Testis (tissue), 2 donors: ENCODE measurements at regions not wholly inside any gene's neighbourhood (a gene's known extent, or its start where the extent isn't known, plus 50 kb on each side); places are given as distances from the start of the nearest gene placed in this dataset.

Experiments
- CTCF ChIP-seq, 3 experiments: fragments of 450-650 bp in 2 of 3; fragments of 200-600 bp in 1 of 3; sonication (generic) in 1 of 3; IDR thresholded peaks; one replicate each; pipeline ENCODE4 v1.5.1; 2016 to 2019; ENCODE audit warnings: antibody characterized with exemption in 3 of 3, mild to moderate bottlenecking in 2 of 3, moderate library complexity in 1 of 3
- POLR2A ChIP-seq: fragments of 450-650 bp; IDR thresholded peaks from one replicate; pipeline ENCODE4 v1.6.1; 2017; ENCODE audit warnings: antibody characterized with exemption, mild to moderate bottlenecking, moderate library complexity

GRCh38 chrX:146189371-146189770 is 371.7 kb downstream of the SLITRK2 start:
- TF ChIP-seq POLR2A (no peak), CTCF (IDR thresholded peaks at IDR 0.05) (no peak)
